ENCODE measurements at regions not wholly inside any gene's neighbourhood (a gene's known extent, or its start where the extent isn't known, plus 50 kb on each side); places are given as distances from the start of the nearest gene placed in this dataset.

DNA sequence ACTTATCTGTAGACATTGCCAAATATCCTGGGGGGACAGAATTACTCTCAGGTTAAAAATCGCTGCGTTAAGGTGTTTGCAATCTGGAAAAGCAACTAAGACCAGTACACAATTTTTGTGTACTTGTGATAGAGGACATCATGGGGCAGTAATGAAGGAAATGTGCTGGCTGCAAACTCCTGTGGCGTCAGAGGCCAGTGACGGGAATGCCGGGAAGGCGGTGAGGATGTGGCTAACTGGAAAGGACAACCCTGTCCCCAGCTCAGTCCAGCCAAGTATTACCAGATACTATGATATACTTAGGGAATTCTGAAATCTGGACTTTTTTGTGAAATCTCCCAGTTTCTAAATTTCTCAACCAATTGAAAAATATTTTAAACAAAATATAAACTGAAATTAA lies 103.1 kb upstream of the NANOS1 start:
- TF ChIP-seq, protein P1, sequence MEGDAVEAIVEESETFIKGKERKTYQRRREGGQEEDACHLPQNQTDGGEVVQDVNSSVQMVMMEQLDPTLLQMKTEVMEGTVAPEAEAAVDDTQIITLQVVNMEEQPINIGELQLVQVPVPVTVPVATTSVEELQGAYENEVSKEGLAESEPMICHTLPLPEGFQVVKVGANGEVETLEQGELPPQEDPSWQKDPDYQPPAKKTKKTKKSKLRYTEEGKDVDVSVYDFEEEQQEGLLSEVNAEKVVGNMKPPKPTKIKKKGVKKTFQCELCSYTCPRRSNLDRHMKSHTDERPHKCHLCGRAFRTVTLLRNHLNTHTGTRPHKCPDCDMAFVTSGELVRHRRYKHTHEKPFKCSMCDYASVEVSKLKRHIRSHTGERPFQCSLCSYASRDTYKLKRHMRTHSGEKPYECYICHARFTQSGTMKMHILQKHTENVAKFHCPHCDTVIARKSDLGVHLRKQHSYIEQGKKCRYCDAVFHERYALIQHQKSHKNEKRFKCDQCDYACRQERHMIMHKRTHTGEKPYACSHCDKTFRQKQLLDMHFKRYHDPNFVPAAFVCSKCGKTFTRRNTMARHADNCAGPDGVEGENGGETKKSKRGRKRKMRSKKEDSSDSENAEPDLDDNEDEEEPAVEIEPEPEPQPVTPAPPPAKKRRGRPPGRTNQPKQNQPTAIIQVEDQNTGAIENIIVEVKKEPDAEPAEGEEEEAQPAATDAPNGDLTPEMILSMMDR (IDR thresholded peaks at IDR 0.05), result no peak
- TF ChIP-seq POLR2A (IDR thresholded peaks at IDR 0.05), result no peak
